GM19023 (cell line): ENCODE measurements at regions not wholly inside any gene's neighbourhood (a gene's known extent, or its start where the extent isn't known, plus 50 kb on each side); places are given as distances from the start of the nearest gene placed in this dataset.

Source experiments
- ATAC-seq: cut with Tn5 transposase; IDR thresholded peaks from one replicate; pipeline ENCODE4 v1.9.1; 2021; ENCODE audit warnings: mild to moderate bottlenecking, moderate library complexity; ENCODE audit not compliant: unreplicated experiment

GRCh38 chr1:235011599-235012435 lies 116.8 kb downstream of the TOMM20 start:
- ATAC-seq: peak; percentile 80

- ATAC-seq: no peak
Observed at GRCh38 chr1:235011064-235011598, 117.5 kb downstream of the TOMM20 start.

- no peak for ATAC-seq
Observed at GRCh38 chr1:235009561-235010306, 118.9 kb downstream of the TOMM20 start.

- ATAC-seq: no peak
Observed at GRCh38 chr1:235009074-235009473, 119.6 kb downstream of the TOMM20 start.

- ATAC-seq: no peak
Observed at GRCh38 chr1:235008239-235008638, 120.4 kb downstream of the TOMM20 start.

- ATAC-seq: no peak
Observed at GRCh38 chr1:235006816-235007215, 121.8 kb downstream of the TOMM20 start.

- no peak for ATAC-seq
Observed at GRCh38 chr1:235006132-235006721, 122.4 kb downstream of the TOMM20 start.

GRCh38 chr1:235004840-235005391 lies 123.7 kb downstream of the TOMM20 start:
- ATAC-seq: no peak

GRCh38 chr1:235004276-235004675 lies 124.4 kb downstream of the TOMM20 start:
- no peak for ATAC-seq

- no peak for ATAC-seq
Observed at GRCh38 chr1:235002706-235003300, 125.8 kb downstream of the TOMM20 start.

GRCh38 chr1:234999513-234999940 lies 129.1 kb downstream of the TOMM20 start:
- no peak for ATAC-seq

GRCh38 chr1:234997896-234998741 lies 130.5 kb downstream of the TOMM20 start:
- no peak for ATAC-seq

GRCh38 chr1:234997201-234997895 lies 131.3 kb downstream of the TOMM20 start:
- ATAC-seq: no peak

GRCh38 chr1:234996245-234996757 lies 132.3 kb downstream of the TOMM20 start:
- ATAC-seq: no peak

GRCh38 chr1:234994436-234995295 lies 134.0 kb downstream of the TOMM20 start:
- no peak for ATAC-seq

- no peak for ATAC-seq
Observed at GRCh38 chr1:234992065-234992464, 136.6 kb downstream of the TOMM20 start.

- ATAC-seq: no peak
Observed at GRCh38 chr1:234990874-234991801, 137.5 kb downstream of the TOMM20 start.
